ENCODE measurements at regions not wholly inside any gene's neighbourhood (a gene's known extent, or its start where the extent isn't known, plus 50 kb on each side); places are given as distances from the start of the nearest gene placed in this dataset.

DNA sequence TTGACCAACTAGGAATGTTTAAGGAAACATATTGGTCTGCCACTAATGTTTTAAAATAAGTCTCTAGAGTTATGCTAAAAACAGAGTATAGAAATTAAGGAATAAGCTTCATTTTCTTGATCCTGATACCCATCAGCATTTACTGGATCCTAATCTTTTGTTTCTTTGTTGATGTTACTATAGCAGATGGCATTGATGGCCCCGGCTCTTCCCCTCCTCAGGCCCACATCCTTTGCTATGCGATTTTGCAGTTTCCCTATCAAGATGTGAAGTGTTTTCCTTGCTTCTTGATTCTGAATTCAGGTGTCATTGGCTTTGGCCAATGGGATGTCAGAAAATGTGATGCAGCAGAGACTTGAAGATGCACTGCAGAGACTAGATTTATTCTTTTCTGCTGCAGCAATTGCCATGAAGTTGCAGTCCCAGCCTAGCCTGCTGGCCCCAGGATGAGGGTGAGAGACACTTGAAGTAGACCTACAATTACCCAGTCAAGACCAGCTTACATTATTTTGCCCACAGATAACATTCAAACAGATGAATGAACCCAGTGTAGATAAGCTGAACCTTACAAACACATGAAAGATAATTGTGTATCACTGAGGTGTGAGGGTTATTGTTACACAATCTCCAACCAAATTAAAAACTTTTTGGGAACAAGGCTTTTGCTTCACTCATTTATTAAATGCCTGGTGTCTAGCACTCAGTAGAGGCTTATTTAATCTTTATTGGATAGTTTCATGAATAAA, 115.2 kb upstream of the ITGA4 start:
- no peak for DNase-seq (ENCODE audit: low read depth, low spot score)

DNA sequence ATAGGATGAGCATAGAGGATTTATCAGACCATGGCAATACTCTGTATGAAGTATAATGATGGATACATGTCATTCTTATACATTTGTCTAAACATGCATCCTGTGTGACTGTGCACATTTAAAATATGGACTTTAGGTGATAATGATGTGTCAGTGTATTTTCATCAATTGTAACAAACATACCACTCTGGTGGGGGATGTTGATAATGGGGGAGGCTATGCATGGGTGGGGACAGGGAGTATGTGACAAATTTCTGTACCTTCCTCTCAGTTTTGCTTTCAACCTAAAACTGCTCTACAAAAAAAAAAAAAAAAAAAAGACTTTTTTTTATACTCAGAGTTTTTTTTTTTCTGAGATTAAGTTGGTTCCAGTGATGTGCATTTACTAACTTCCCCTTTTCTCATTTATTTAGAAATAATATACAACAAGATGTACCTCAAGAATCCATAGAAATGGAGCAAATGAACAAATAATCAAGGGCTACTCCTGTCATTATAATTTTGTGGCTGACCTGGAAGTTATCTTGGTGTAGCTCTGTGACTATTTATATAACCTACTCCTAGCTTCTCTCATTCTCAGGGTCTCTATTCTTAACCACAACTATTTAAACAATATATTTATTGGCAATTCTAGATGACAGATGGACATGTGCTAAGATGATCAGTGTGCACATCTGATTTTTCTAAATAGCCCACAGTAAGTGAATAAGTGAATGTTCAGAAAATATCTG, 108.9 kb upstream of the ITGA4 start:
- DNase-seq (ENCODE audit: low read depth, low spot score) = no peak

DNA sequence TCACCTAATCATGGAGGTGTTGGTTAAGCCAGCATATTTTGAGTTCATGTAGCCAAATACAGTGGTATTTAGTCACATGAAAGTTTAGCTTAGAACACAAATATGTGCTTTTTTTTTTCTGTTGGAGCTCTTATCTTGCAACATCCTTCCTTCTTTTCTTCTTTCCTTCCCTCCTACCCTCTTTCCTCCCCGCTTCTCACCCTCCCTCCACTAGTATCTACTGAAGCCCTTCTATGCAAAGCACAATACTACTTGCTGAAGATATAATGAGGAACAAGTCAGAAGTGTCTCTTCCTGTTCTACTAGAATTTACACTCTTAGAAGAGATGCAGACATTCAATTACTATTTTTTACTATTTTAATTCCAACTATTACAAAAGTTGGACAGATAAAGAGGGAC, 105.0 kb upstream of the ITGA4 start:
- DNase-seq (ENCODE audit: low read depth, low spot score) = no peak

DNA sequence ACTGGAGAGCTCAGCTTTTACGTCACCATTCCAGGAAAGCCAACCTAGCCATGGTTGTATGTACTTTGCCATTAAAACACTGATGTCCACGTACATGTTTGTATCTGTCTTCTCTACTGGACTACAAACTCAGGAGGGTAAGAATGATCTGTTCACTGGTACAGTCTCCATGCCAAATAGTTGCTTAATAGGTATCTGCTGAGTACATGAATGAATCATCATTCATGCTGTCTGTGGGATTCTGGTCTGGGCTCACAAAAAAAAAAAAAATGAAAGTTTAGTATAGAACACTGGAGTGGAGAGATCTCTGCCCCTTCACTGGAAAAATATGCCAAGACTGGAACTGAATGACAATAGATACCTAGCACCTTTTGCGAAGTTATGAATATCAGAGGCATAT, 102.6 kb upstream of the ITGA4 start:
- no peak for DNase-seq (ENCODE audit: low read depth, low spot score)

DNA sequence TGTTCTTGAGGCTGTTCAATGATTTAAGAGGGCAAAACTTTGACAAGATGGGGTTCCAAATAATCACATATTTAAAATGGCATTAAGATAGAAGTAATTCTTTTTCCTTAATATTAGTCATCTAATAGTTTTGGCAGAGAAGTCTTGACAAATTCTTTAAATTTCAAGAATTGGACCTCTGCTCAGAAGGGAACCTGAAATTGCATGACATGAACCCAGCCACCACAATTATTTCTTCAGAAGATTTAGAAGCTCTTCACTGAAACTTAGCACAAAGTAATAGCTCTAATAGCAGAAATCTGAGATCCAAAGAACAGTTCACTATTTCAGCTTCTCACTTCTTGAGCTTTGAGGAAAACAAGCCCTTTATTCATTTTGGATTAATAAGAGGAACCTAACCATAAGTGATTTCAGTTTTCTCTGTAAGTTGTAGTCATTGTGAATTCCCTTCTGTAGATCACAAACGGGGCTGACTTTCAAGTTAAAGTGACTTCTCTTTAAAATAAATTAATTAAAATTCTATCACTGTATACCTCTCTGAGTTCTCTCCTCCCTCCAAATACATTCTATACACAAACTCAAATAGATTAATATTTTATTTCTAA, 100.6 kb upstream of the ITGA4 start:
- DNase-seq (ENCODE audit: low read depth, low spot score) = no peak

DNA sequence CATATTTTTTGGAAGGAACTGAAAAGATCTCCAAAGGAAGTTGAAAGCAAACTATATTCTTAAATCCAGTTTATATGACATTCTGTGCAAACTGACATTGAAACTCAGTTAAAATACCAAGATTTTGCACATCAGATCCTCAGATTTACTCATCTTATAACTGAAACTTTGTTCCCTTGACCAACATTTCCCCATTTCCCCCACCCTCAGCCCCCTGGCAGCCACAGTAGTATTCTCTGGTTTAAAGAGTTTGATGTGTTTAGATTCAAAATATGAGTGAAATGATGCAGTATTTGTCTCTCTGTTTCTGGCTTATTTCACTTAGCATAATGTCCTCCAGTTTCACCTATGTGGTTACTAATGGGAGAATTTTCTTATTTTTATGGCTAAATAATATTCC, 99.2 kb upstream of the ITGA4 start:
- DNase-seq (ENCODE audit: low read depth, low spot score) = no peak

DNA sequence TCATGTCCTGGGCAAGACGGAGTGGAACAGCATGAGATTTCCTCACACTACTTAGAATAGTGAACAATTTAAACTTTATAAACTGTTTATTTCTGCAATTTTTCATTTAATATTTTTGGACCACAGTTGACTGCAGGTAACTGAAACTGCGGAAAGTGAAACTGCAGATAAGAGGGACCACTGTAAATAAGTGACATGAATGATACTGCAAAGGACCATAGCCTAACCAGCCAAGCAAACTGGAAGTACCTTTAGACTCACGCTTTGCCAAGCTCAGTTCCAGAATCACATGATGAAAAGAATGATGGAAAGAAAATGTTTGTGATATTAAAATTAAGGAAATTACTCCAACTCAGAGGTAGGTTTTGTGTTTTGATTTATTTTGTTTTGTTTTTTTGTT, 94.6 kb upstream of the ITGA4 start:
- no peak for DNase-seq (ENCODE audit: low read depth, low spot score)

DNA sequence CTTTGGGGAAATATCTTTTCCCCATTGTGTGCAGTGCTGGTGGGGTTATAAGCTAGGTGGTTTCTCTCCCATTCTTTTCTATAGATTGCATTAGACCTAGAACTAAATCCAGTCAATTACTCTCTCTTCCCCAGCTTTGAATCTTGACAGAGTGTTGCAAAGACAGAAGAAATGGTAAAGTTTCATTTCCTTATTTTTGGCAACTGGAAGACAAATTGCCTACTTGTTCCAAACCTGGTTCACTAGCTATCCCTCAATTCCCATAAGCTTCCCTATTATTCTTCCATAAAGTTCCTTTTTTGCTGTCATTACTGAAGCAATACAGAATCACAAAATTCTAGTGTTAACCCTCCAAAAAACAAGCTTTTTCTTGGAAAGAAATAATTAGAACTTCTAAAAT, 94.0 kb upstream of the ITGA4 start:
- DNase-seq (ENCODE audit: low read depth, low spot score) = no peak

DNA sequence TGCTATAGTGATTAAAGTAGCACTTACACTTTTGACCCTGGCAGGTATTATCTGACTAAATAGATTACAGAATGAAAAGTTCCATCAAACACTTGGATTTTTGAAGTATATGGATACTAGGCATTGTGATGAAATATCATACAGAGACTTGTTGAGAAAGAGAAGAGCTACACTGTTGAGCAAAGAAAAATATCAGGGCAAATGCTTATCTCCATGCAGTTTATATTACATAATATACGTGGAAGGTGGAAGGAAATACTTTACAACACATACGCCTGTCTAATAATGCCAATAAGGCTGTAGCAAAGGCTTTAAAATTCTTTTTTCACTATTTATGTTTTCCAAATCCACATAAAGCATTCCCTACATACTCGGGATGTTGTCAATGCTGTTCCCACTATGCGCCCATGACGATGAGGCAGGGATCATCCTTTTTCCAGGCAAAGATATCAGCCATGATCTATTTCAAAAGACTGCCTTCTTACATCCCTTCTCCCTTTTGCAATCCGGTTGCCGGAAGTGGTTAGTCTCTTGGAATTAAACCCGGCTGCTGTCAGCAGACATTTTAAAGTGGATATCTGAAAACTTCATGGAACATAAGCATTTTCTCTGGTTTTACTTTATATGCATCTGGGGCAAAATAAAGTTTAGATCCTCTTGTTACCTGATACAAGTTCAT, 92.6 kb upstream of the ITGA4 start:
- no peak for DNase-seq (ENCODE audit: low read depth, low spot score)

DNA sequence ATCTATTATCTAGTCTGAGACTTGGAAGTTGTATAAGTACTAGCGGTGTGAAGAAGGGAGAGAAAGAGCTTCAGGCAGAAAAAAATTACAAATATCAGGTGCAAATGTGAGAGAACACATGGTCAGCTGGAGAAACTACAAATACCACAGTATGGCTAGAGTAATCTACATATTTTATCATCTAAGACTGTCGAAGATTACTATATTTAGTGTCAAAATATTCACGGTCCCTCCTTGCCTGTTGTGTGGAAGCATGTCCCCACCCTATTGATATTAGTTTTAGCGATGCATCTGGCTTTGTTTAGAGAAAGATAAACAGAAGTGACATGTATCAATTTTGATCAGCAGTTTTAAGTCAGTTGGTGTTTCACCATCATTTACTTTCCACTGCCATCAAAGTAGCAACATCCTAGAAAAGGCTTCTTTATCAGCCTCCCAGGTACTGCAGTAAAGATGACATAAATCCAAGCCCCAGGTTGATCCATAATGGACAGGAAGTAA, 90.5 kb upstream of the ITGA4 start:
- DNase-seq (ENCODE audit: low read depth, low spot score) = no peak

DNA sequence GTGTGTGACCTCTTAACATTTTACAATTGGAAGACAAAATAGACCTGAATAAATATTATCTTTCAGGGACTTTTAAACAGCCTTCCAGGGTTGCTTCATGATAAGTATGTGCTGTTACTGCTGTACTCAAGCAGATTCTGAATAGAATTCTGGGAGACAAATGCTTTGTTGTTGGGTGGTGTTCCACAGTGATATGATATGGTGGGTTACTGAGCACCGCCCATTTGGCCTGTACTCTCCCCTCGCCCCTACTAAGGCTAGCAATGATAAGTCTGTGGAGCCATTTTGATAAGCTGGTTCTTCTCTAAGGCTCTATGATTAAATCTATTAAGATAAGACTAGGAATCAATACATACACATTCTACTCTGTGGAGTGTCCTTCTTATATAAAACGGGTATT, 89.8 kb upstream of the ITGA4 start:
- DNase-seq (ENCODE audit: low read depth, low spot score) = no peak

DNA sequence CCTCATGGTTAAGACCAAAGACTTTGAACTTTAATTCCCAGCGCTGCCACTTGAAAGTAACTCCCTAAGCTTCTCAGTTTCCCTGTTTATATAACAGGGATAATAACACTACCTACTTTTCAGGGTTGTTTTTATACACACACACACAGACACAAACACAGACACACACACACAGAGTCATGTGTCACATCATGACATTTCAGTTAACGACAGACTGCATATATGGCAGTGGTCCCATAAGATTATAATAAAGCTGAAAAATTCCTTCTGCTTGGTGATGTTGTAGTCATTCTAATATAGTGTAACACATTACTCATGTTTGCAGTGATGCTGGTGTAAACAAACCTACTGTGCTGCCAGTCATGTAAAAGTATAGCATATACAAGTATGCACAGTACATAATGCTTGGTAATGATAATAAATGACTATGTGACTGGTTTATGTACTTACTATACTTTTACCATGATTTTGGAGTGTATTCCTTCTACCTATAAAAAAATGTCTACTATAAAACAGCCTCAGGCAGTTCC, 89.2 kb upstream of the ITGA4 start:
- no peak for DNase-seq (ENCODE audit: low read depth, low spot score)

DNA sequence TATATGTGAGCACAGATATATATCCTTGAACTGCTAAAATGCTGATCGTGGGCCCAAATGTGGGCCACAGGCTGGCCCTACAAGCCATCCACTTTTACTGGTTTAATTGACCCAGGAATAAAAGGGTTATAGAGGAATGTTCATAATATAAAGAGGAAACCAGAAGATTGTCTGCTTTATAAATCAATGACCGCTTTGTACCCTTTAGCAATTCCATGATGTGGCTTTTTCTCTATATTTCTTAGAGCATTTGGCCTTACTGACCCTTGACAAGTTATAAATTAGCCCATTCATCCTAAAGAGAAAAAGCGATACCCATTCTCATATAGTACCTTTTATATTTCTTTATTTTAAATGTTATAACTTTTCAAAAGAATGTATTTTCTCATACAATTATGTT, 87.1 kb upstream of the ITGA4 start:
- no peak for DNase-seq (ENCODE audit: low read depth, low spot score)

DNA sequence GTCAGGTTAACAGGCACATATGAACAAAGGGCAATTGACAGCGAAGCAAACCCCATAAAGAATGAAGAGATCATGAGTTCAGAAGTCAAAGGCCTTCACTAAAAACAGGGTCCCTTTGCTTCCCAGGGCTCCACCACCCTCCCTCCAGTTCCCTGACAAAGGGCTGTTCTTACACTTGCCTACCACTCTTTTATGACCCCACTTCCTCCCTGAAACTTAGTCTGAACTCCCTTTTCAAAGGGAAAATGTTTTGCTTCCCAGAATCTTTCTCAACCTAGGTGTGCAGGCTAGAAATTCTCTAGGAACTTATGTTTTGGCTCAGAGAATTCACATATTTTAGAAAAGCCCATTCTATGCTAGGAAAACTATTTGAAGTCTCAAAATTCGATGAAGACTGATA, 86.0 kb upstream of the ITGA4 start:
- DNase-seq (ENCODE audit: low read depth, low spot score) = no peak

DNA sequence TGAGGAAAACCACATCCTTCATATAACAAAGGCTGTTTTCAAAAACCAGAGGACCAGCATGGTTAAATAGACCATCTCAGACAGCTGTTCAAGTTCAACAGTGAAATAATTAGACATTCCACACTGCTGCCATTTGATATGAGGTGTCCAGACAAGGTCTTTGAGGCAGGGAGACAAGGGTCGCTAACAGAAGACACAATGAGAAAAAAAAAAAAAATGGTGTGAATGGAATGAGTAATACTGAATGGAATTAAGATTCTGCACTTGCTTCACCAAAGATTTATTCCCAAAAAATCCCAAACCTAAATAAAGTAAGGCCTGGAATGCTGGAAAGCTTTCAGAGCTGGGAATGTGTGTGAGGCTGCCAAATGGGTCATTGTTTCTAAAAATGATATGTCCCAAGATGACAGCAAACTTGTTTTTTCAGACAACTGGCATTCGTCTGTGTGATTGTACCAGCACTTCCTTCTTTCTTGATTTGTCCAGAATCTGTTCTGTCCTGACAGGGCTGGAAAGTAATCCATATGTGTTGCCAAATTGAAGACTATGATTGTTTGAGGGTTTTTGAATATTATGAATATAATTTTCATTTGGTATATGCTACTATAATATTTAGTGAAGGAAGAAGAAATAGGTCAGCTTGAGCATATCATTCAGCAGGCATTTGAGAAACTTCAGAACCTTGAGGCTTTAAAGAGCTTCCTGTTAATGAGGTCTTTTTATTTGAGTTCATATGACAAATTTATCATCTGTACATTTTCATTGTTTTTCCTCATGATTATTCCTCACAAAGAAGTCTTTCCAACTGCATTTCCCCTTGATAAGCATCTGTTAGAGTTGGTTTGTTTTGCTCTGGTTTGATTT, 85.2 kb upstream of the ITGA4 start:
- DNase-seq (ENCODE audit: low read depth, low spot score) = no peak

DNA sequence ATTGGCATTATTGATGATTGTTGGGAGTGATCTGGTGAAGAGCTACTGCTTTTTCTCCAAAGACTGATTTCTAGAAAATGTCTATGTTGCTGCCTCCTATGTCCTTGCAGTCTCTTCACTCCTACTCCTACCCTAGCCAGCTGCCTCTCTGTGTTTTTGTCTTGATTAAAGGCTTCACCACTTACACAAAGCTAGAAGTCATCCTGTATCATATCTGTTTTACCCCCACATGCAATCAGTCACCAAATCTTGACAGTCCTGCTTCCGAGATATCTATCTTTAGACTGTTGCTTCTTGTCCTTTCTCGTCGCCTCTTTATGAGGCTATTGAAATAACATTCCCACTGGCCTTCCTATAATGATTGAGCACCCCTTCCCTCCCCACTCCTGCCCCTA, 84.5 kb upstream of the ITGA4 start:
- no peak for DNase-seq (ENCODE audit: low read depth, low spot score)

DNA sequence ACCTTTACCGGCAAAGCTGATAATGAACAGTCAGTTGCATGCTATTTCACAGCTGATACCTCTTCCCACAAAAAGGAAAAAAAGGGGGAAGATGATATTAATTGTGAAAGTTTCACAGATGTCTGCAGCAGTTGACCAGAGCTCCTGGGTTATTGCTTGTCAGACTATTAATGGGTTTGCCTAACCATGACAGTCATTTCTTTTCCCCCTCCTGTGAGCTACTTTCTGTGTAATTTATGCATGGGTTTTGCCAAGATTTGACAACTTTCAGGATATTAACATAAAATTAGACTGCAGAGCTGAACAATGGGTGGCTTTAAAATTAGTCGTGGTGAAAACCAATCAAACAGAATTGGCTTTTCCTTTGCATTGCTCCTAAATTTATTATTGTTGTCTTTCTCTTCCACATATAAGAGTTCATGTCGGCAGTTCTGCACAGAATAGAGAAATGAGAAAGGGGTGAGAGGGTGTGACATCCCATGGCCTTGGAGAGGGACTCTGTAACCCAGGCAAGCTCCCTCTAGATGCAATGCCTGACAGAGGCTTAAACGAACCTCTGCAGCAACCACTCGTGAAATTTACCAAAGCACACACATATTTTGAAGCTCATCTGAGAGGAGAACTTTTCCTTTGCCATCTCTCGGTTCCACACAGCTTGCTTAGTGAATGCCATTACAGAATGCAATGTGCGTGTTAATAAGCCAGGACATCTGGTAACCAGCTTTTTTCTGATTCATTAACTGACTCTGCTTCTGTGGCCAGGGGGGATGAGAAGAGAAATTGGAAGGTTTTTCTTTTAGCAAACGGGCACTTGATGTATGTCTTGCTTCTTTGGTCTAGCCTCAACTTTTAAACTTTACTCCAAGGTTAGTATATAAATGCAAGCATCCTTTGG, 82.2 kb upstream of the ITGA4 start:
- DNase-seq (ENCODE audit: low read depth, low spot score) = no peak

DNA sequence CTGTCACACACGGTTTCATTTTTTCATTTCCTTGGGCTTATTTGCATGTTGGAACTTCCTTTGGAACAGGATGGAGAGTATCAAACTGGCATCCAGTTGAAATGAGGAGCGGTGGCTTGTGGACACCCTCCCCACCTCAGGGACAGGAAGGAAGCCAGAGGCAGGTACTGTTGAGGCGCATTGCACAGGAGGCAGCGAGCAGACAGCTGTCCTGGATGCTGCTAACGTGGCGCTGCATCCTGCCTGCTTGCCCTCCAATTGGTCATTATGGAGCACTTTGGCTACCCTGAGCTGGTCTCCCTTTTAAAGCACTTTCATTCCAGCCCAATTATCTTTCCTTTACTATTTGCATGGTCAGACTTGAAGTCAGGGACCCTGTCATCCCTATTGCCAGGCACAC, 80.7 kb upstream of the ITGA4 start:
- DNase-seq (ENCODE audit: low read depth, low spot score) = no peak

DNA sequence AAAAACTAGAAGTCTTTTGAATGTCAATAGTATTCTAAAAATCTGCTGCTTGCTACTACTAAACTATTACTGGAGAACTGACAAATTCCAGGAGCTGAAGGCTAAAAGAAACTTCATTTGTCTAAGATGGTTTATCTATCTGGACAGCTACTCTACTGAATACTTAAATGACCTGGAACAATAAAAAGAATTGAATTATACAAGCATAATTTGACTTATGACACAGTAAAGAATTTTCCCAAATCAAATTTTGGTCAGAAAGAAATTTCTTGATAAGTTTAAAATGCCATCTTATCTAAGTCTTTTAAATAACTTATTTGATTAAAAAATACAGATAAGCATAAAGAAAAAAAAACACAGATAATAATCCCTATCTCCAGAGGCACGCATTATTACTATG, 80.2 kb upstream of the ITGA4 start:
- no peak for DNase-seq (ENCODE audit: low read depth, low spot score)

DNA sequence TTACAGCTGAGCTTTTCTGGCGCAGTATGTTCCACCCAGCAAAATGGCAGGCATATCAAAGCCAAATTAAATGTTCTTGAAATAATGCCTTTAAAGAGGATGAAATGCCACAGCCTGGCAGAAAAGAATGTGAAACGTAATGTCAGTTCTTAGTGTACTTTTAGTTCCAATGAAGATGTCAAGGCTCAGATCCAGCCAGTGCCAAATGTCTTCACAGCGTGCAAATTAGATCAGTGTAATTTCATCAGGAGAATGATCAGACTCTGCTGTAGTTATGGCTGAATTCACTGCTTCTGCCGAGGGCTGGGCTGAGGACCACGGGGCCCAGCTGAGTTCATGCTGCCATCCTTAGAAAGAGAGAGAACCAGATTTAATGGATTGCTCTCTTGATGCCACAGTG, 78.7 kb upstream of the ITGA4 start:
- no peak for DNase-seq (ENCODE audit: low read depth, low spot score)

Measured in activated naive CD8-positive, alpha-beta T cell treated with anti-CD3 and anti-CD28 coated beads, Interleukin-2, amount 50 U/mL, for 16 hours (primary cell).